GM04504 (cell line): ENCODE measurements at regions not wholly inside any gene's neighbourhood (a gene's known extent, or its start where the extent isn't known, plus 50 kb on each side); places are given as distances from the start of the nearest gene placed in this dataset.

ENCODE experiments used
- DNase-seq: peaks from one replicate; pipeline ENCODE4 v3.0.0-alpha.2; 2012; ENCODE audit warnings: low read depth

- no peak for DNase-seq
Observed at GRCh38 chr10:60467202-60467546, 77.5 kb upstream of the ANK3 start.

GRCh38 chr10:60466267-60467201, 76.9 kb upstream of the ANK3 start:
- DNase-seq, result no peak

GRCh38 chr10:60465801-60466200, 76.1 kb upstream of the ANK3 start:
- no peak for DNase-seq

GRCh38 chr10:60464659-60465058, 75.0 kb upstream of the ANK3 start:
- no peak for DNase-seq

GRCh38 chr10:60463746-60464145, 74.1 kb upstream of the ANK3 start:
- DNase-seq, result no peak

- no peak for DNase-seq
Observed at GRCh38 chr10:60461688-60462087, 72.0 kb upstream of the ANK3 start.

GRCh38 chr10:60459701-60460457, 70.2 kb upstream of the ANK3 start:
- no peak for DNase-seq

- no peak for DNase-seq
Observed at GRCh38 chr10:60456053-60456452, 66.4 kb upstream of the ANK3 start.

GRCh38 chr10:60454336-60454735, 64.7 kb upstream of the ANK3 start:
- no peak for DNase-seq

- DNase-seq, result no peak
Observed at GRCh38 chr10:60453036-60453435, 63.4 kb upstream of the ANK3 start.

GRCh38 chr10:60450291-60450690, 60.6 kb upstream of the ANK3 start:
- no peak for DNase-seq

GRCh38 chr10:60448246-60448645, 58.6 kb upstream of the ANK3 start:
- DNase-seq, result no peak

- DNase-seq, result no peak
Observed at GRCh38 chr10:60446851-60447250, 57.2 kb upstream of the ANK3 start.

GRCh38 chr10:60446070-60446833, 56.6 kb upstream of the ANK3 start:
- no peak for DNase-seq

GRCh38 chr10:60444494-60445064, 54.9 kb upstream of the ANK3 start:
- DNase-seq, result no peak

GRCh38 chr10:60443346-60443745, 53.7 kb upstream of the ANK3 start:
- no peak for DNase-seq

- no peak for DNase-seq
Observed at GRCh38 chr10:60441515-60441914, 51.8 kb upstream of the ANK3 start.

- no peak for DNase-seq
Observed at GRCh38 chr10:60439641-60440040, 50.0 kb upstream of the ANK3 start.
